Right cardiac atrium (tissue), 5 donors: ENCODE measurements at regions not wholly inside any gene's neighbourhood (a gene's known extent, or its start where the extent isn't known, plus 50 kb on each side); places are given as distances from the start of the nearest gene placed in this dataset.

Source experiments
- ATAC-seq, 2 donors: fragments of 200-7000 bp; cut with Tn5 transposase; one replicate each; pipeline versions ENCODE4 v1.8.0 to v1.9.1; 2020; ENCODE audit warnings: moderate library complexity in 2 of 2, mild to moderate bottlenecking in 1 of 2
- DNase-seq, 3 donors: peaks; one replicate each; pipeline ENCODE4 v3.0.0-alpha.2; 2020
- H3K27ac ChIP-seq: one replicate; pipeline ENCODE4 v1.5.1; 2013; ENCODE audit warnings: mild to moderate bottlenecking, low read length, control low read depth, moderate library complexity
- H3K27me3 ChIP-seq: one replicate; pipeline ENCODE4 v1.6.1; 2013; ENCODE audit not compliant: control insufficient read depth, insufficient read depth
- H3K4me1 ChIP-seq: one replicate; pipeline ENCODE4 v1.6.1; 2013; ENCODE audit warnings: low read length; ENCODE audit not compliant: control insufficient read depth, insufficient read depth
- H3K4me3 ChIP-seq: one replicate; pipeline ENCODE4 v1.5.1; 2013; ENCODE audit warnings: low read length, control low read depth
- H3K9me3 ChIP-seq: one replicate; pipeline ENCODE4 v1.6.1; 2013; ENCODE audit warnings: low read length; ENCODE audit not compliant: control insufficient read depth
- WGBS: extraction: QIAGEN DNeasy Blood & Tissue Kit; methylation state at CpG from one replicate; pipeline ENCODE4 v1.1.7; 2013; 5-methylcytosine and 5-hydroxymethylcytosine counted together
- intact Hi-C, 4 donors: fragments of 100-400 bp; cut with DNase I; formaldehyde crosslinking; loops; one replicate each; pipeline versions ENCODE4 v1.11.0 to v1.14.0; 2022 to 2023
- donor health status: healthy with polysubstance abuse.
- donor health status: DM: no; HTN: yes; CAD: no.
- donor health status: DM: no; HTN: no; CAD: no.
- donor health status: DM: no; HTN: yes; CAD: no; lungs with severe emphysema.
- donor health status: DM: yes; HTN: yes; CAD: no.

DNA sequence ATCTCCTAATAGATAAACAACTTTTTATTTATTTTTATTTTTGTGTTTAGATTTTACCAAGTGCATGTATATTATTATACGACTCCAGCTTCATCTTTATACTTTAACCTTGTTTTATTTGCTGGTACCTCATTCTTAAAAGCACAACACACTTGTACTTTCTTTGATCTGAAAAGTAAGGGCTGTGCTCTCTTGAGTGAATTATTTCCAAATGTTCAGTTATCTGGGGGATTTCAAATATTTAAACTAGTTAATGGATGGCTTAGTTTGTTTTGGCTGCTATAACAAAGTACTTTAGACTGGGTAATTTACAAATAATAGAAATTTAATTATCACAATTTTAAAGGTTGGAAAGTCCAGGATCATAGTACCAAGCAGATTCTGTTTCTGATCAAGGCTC is 1148.2 kb upstream of the PCDH9 start:
- Histone ChIP-seq H3K27ac (no peak overlapping the region), H3K9me3 (no peaks in the 10 kb centered on the region), H3K4me3 (no peak overlapping the region), H3K27me3 (no peaks in the 10 kb centered on the region), H3K4me1 (no peaks in the 10 kb centered on the region)
- WGBS: 82% methylated on average over 1 of the region's 1 CpG
- intact Hi-C loops: no loop called here
- DNase-seq (no peak), ATAC-seq (no peak)

- no peak overlapping the region for H3K27ac ChIP-seq
- WGBS: 21% methylated on average over 2 of the region's 2 CpGs
- H3K4me3 ChIP-seq: no peak overlapping the region
- H3K27me3 ChIP-seq: no peaks in the 10 kb centered on the region
- intact Hi-C loops: no loop called here
- no peaks in the 10 kb centered on the region for H3K9me3 ChIP-seq
- H3K4me1 ChIP-seq: no peaks in the 10 kb centered on the region
- ATAC-seq: no peak
- DNase-seq: no peak
Observed at GRCh38 chr13:68375004-68375403, 1144.9 kb upstream of the PCDH9 start.

DNA sequence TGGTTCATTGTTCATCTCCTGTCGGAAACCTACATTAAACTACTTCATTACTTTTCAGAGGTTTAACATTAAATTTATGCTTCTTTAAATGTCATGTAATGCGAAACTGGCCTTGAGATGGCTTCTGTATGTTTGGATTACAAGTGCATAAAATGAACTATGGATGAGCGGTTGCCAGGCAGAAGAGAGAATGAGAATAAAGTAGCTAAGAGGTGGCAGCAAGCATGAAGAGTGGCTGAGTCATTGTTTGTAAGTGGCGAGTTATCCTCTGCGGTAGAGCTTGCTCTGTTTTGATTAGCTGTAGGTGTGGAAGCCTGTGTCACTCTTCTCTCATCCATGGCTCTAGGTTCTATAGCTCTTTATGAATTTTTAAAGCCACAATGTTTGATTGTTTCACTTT is 1139.6 kb upstream of the PCDH9 start:
- 55% methylated on average over 5 of the region's 5 CpGs for WGBS
- H3K4me3 ChIP-seq: no peak overlapping the region
- H3K9me3 ChIP-seq: no peaks in the 10 kb centered on the region
- no peak for DNase-seq
- no peaks in the 10 kb centered on the region for H3K27me3 ChIP-seq
- H3K27ac ChIP-seq: no peak overlapping the region
- intact Hi-C loops: no loop called here
- no peak for ATAC-seq
- no peaks in the 10 kb centered on the region for H3K4me1 ChIP-seq

- Histone ChIP-seq H3K9me3 (no peaks in the 10 kb centered on the region), H3K4me1 (no peaks in the 10 kb centered on the region), H3K27ac (no peak overlapping the region), H3K4me3 (no peak overlapping the region), H3K27me3 (no peaks in the 10 kb centered on the region)
- no peak for DNase-seq
- WGBS: 37% methylated on average over 2 of the region's 2 CpGs
- intact Hi-C loops: no loop called here
- no peak for ATAC-seq
Observed at GRCh38 chr13:68368922-68369321, 1138.8 kb upstream of the PCDH9 start.

GRCh38 chr13:68359105-68359504 is 1129.0 kb upstream of the PCDH9 start:
- WGBS: 58% methylated on average over 1 of the region's 1 CpG
- Histone ChIP-seq H3K9me3 (no peaks in the 10 kb centered on the region), H3K4me3 (no peak overlapping the region), H3K27me3 (no peaks in the 10 kb centered on the region), H3K4me1 (no peaks in the 10 kb centered on the region), H3K27ac (no peak overlapping the region)
- intact Hi-C loops: no loop called here
- DNase-seq (no peak), ATAC-seq (no peak)

DNA sequence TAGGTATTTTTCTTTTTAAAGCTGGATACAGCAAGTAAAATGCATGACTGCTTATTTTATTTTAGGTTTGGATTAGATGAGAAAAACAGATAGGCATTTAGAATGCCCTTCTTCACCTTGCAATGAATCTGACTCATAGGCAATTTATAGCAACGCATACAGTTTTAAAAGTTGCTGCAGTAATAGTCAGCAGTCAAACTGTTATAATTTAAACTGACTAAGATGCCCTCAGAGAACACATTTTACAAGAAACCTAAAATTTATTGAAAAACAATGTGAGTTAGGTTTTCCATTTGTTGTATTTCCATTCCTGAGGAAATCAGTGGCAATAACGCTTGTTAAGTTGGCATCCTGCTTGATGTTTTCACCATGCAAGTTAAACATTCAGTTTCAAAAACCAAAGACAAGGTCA is 1128.2 kb upstream of the PCDH9 start:
- 71% methylated on average over 2 of the region's 2 CpGs for WGBS
- intact Hi-C loops: no loop called here

DNA sequence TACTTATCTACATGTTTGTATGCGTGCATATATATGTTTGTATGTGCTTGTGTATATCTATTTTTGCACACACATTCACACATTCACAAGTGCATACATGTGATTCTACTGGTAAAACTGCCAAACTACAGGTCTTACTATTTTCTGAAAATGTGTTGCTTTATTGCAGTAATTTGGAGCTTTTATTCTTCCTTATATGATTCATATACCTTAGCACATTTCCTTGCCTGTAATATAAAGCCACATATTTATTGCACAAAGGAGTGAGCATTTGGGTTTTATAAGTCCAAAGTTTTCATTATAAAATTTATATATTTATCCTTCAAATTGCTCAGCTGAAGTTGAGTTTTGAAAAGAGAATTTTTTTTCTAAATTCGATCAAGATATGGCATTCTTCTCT is 1120.4 kb upstream of the PCDH9 start:
- ATAC-seq (no peak), DNase-seq (no peak)
- intact Hi-C loops: no loop called here
- Histone ChIP-seq H3K27ac (no peak overlapping the region), H3K4me1 (no peaks in the 10 kb centered on the region), H3K9me3 (no peaks in the 10 kb centered on the region), H3K4me3 (no peak overlapping the region), H3K27me3 (no peaks in the 10 kb centered on the region)
- 76% methylated on average over 2 of the region's 2 CpGs for WGBS

More for the DNA sequence above, 1128.2 kb upstream of the PCDH9 start:
- Histone ChIP-seq H3K27ac (no peak overlapping the region), H3K4me1 (no peaks in the 10 kb centered on the region), H3K4me3 (no peak overlapping the region), H3K9me3 (no peaks in the 10 kb centered on the region), H3K27me3 (no peaks in the 10 kb centered on the region)
- DNase-seq (no peak), ATAC-seq (no peak)

- H3K4me3 ChIP-seq: no peak overlapping the region
- WGBS: 35% methylated on average over 3 of the region's 3 CpGs
- H3K27me3 ChIP-seq: no peaks in the 10 kb centered on the region
- ATAC-seq: no peak
- intact Hi-C loops: no loop called here
- H3K27ac ChIP-seq: no peak overlapping the region
- no peaks in the 10 kb centered on the region for H3K9me3 ChIP-seq
- DNase-seq: no peak
- H3K4me1 ChIP-seq: no peaks in the 10 kb centered on the region
Observed at GRCh38 chr13:68347220-68347619, 1117.1 kb upstream of the PCDH9 start.

GRCh38 chr13:68345963-68346531 is 1115.9 kb upstream of the PCDH9 start:
- Histone ChIP-seq H3K4me1 (no peaks in the 10 kb centered on the region), H3K4me3 (no peak overlapping the region), H3K9me3 (no peaks in the 10 kb centered on the region), H3K27ac (no peak overlapping the region), H3K27me3 (no peaks in the 10 kb centered on the region)
- 85% methylated on average over 1 of the region's 1 CpG for WGBS
- DNase-seq: no peak
- ATAC-seq: no peak
- intact Hi-C loops: no loop called here

- no peaks in the 10 kb centered on the region for H3K27me3 ChIP-seq
- WGBS: 88% methylated on average over 2 of the region's 2 CpGs
- H3K4me3 ChIP-seq: no peak overlapping the region
- ATAC-seq (no peak), DNase-seq (no peak)
- no peaks in the 10 kb centered on the region for H3K9me3 ChIP-seq
- H3K27ac ChIP-seq: no peak overlapping the region
- intact Hi-C loops: no loop called here
- H3K4me1 ChIP-seq: no peaks in the 10 kb centered on the region
Observed at GRCh38 chr13:68323124-68323523, 1093.0 kb upstream of the PCDH9 start.

DNA sequence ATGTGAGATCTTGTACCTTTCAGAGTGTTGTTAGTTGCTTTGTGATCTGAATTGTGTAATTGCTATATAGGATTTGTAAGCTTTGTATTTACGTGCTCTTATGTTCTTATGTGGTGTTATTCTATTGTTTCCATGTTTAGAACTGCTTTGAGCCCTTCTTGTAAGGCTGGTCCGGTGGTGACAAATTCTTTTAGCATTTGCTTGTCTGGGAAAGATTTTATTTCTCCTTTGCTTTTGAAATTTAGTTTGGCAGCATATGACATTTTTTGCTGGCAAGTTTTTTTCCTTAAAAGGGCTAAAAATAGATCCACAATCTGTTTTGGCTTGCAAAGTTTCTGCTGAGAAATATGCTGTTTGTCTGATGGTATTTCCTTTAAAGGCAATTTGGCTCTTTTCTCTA is 1089.2 kb upstream of the PCDH9 start:
- no peaks in the 10 kb centered on the region for H3K9me3 ChIP-seq
- no peak overlapping the region for H3K4me3 ChIP-seq
- DNase-seq: no peak
- no peak for ATAC-seq
- no peaks in the 10 kb centered on the region for H3K27me3 ChIP-seq
- intact Hi-C loops: no loop called here
- WGBS: 71% methylated on average over 2 of the region's 2 CpGs
- H3K27ac ChIP-seq: no peak overlapping the region
- H3K4me1 ChIP-seq: no peaks in the 10 kb centered on the region

DNA sequence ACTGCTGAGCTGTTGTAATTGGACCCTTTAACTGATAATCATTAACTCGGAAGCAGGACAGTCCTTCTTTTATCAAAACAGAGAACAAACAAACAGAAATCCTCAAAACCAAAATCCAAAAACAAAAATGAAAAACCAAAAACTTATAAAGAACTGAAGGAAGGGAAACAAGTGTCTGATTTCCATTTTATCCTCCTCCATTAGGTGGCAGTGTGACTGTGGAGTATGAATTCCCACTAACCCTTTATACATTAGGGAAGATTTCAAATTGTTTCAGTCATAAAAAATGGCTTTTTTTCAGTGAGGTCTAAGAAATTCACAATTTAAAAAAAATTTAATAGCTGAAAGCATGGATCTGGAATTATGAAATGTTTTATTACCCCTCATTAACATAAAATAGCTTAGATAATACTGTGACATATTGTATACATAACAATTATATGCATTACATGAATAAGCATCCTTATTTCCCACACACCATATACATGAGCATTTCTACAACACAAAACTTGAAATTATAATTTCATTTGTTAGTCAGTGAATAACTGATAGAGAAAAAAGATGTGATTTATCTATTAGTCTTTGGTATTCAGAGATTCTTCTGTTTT is 1074.3 kb upstream of the PCDH9 start:
- H3K27me3 ChIP-seq: no peaks in the 10 kb centered on the region
- H3K4me3 ChIP-seq: no peak overlapping the region
- no peak for ATAC-seq
- H3K4me1 ChIP-seq: no peaks in the 10 kb centered on the region
- DNase-seq: no peak
- 8% methylated on average over 1 of the region's 1 CpG for WGBS
- no peaks in the 10 kb centered on the region for H3K9me3 ChIP-seq
- no peak overlapping the region for H3K27ac ChIP-seq
- intact Hi-C loops: loop anchor here in 1 of 4 donors (10.0 kb wide), 1 partner anchor 620 kb away; no protein-coding TSS in a partner anchor
